ENCODE measurements at regions not wholly inside any gene's neighbourhood (a gene's known extent, or its start where the extent isn't known, plus 50 kb on each side); places are given as distances from the start of the nearest gene placed in this dataset.

GRCh38 chr4:133058701-133059100 is 90.4 kb upstream of the PCDH10 start:
- H3K9me3 Mint-ChIP-seq: no peaks in the 10 kb centered on the region
- Histone ChIP-seq H3K4me1 (ENCODE audit: insufficient read depth, low read length) (no peaks in the 10 kb centered on the region), H3K27ac (ENCODE audit: insufficient read length, low read depth, low read length) (no peak overlapping the region), H2BK15ac (ENCODE audit: low read depth, low read length) (no peak overlapping the region), H3K79me2 (ENCODE audit: insufficient read depth, low read length) (no peaks in the 10 kb centered on the region), H2BK120ac (ENCODE audit: low read depth, low read length, poor library complexity, severe bottlenecking) (no peak overlapping the region), H2AFZ (ENCODE audit: low read length) (peak overlapping the region; percentile 78), H3K23me2 (ENCODE audit: insufficient read length, low read depth, low read length, poor library complexity, severe bottlenecking) (no peaks in the 10 kb centered on the region), H3K18ac (ENCODE audit: insufficient read length, low read depth, low read length) (no peak overlapping the region), H3K14ac (ENCODE audit: insufficient read depth, low read length) (no peak overlapping the region), H2BK20ac (ENCODE audit: low read depth, low read length, poor library complexity, severe bottlenecking) (no peak overlapping the region), H3K56ac (ENCODE audit: insufficient read length, low read depth, low read length) (no peak overlapping the region), H4K91ac (ENCODE audit: insufficient read length, low read depth, low read length) (no peak overlapping the region), H4K8ac (replicated peaks; ENCODE audit: insufficient read length, low read depth, low read length) (no peak overlapping the region), H4K20me1 (ENCODE audit: control insufficient read depth, insufficient read depth, insufficient read length) (no peaks in the 10 kb centered on the region), H2AK5ac (ENCODE audit: insufficient read length, low read length) (no peak overlapping the region), H3K4me2 (ENCODE audit: insufficient read depth, insufficient read length, low read length) (no peak overlapping the region), H3K27me3 (ENCODE audit: insufficient read depth, low read length) (no peaks in the 10 kb centered on the region), H3K23ac (ENCODE audit: insufficient read length, low read depth, low read length) (no peak overlapping the region), H2BK5ac (ENCODE audit: insufficient read length, low read length) (no peak overlapping the region), H3K4ac (ENCODE audit: low read depth, low read length) (no peak overlapping the region), H4K5ac (ENCODE audit: insufficient read length, low read depth, low read length) (no peak overlapping the region), H3K9me3 (ENCODE audit: control insufficient read depth, low read depth, low read length) (no peaks in the 10 kb centered on the region), H3K9ac (ENCODE audit: extremely low read depth, insufficient read length, low read length) (no peak overlapping the region), H2BK12ac (ENCODE audit: insufficient read length, low read depth, low read length) (no peak overlapping the region), H3T11ph (ENCODE audit: low read length) (no peak overlapping the region), H3K79me1 (ENCODE audit: insufficient read depth, low read depth, low read length, poor library complexity, severe bottlenecking) (no peaks in the 10 kb centered on the region)
- peak overlapping the region in 1 of 3 experiments; percentile 55; a peak in 1 of 7 replicates for H3K27ac Mint-ChIP-seq
- H3K36me3 Mint-ChIP-seq (ENCODE audit: insufficient read depth in 1 of 3, low read depth in 3 of 3): no peaks in the 10 kb centered on the region; a peak in 1 of 7 replicates
- no peak overlapping the region for H3K4me3 Mint-ChIP-seq
- WGBS (ENCODE audit: extremely low coverage, insufficient read length, low lambda C conversion rate): no CpG with 5 or more reads among the region's 2 CpGs
- no peak for TF ChIP-seq CTCF (conservative IDR thresholded peaks at IDR 0.05)
- H3K4me1 Mint-ChIP-seq: peaks cover 8% of the 10 kb centered on the region in 2 experiments
- peak; percentile 28 for DNase-seq
- no peaks in the 10 kb centered on the region for H3K27me3 Mint-ChIP-seq (ENCODE audit: low read depth)
